Tibial nerve (tissue), 4 donors: ENCODE measurements at regions not wholly inside any gene's neighbourhood (a gene's known extent, or its start where the extent isn't known, plus 50 kb on each side); places are given as distances from the start of the nearest gene placed in this dataset.

Experiments
- EP300 ChIP-seq, 2 donors: sonication (generic); formaldehyde crosslinking; IDR thresholded peaks; one replicate each; pipeline ENCODE4 v1.6.1; 2017; ENCODE audit warnings: antibody characterized with exemption in 2 of 2, mild to moderate bottlenecking in 1 of 2
- POLR2A ChIP-seq, 2 donors: fragments of 450-650 bp; IDR thresholded peaks; one replicate each; pipeline ENCODE4 v1.6.1; 2017; ENCODE audit warnings: antibody characterized with exemption in 2 of 2, mild to moderate bottlenecking in 2 of 2, moderate library complexity in 2 of 2
- TF ChIP-seq, protein P1 (sequence below), 5 experiments: fragments of 200-600 bp in 3 of 5; fragments of 450-650 bp in 2 of 5; sonication (generic) in 3 of 5; IDR thresholded peaks; one replicate each; pipeline ENCODE4 v1.5.1; 2016 to 2019; ENCODE audit warnings: antibody characterized with exemption in 5 of 5, mild to moderate bottlenecking in 3 of 5, moderate library complexity in 2 of 5

DNA sequence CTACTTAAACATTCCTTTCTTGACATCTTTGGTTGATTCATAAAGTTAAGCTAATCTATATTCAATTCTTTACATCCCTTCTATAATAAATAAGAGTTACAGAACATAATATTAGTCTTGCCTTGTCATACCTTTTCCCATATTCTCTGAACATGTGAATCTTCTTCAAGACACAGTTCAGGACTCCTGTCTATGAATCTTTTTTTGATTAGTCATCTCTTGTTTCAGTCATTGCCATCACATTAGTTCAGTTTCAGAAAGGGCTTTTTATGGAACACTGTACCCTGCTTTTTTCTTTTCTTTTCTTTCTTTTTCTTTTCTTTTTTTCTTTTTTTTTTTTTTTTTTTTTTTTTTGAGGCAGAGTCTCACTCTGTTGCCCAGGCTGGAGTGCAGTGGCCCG lies 181.2 kb downstream of the UBE2E3 start:
- TF ChIP-seq POLR2A (IDR thresholded peaks at IDR 0.05) (no peak), EP300 (IDR thresholded peaks at IDR 0.05) (no peak)
- TF ChIP-seq, protein P1, sequence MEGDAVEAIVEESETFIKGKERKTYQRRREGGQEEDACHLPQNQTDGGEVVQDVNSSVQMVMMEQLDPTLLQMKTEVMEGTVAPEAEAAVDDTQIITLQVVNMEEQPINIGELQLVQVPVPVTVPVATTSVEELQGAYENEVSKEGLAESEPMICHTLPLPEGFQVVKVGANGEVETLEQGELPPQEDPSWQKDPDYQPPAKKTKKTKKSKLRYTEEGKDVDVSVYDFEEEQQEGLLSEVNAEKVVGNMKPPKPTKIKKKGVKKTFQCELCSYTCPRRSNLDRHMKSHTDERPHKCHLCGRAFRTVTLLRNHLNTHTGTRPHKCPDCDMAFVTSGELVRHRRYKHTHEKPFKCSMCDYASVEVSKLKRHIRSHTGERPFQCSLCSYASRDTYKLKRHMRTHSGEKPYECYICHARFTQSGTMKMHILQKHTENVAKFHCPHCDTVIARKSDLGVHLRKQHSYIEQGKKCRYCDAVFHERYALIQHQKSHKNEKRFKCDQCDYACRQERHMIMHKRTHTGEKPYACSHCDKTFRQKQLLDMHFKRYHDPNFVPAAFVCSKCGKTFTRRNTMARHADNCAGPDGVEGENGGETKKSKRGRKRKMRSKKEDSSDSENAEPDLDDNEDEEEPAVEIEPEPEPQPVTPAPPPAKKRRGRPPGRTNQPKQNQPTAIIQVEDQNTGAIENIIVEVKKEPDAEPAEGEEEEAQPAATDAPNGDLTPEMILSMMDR (IDR thresholded peaks at IDR 0.05), result no peak
